ENCODE measurements at regions not wholly inside any gene's neighbourhood (a gene's known extent, or its start where the extent isn't known, plus 50 kb on each side); places are given as distances from the start of the nearest gene placed in this dataset.

DNA sequence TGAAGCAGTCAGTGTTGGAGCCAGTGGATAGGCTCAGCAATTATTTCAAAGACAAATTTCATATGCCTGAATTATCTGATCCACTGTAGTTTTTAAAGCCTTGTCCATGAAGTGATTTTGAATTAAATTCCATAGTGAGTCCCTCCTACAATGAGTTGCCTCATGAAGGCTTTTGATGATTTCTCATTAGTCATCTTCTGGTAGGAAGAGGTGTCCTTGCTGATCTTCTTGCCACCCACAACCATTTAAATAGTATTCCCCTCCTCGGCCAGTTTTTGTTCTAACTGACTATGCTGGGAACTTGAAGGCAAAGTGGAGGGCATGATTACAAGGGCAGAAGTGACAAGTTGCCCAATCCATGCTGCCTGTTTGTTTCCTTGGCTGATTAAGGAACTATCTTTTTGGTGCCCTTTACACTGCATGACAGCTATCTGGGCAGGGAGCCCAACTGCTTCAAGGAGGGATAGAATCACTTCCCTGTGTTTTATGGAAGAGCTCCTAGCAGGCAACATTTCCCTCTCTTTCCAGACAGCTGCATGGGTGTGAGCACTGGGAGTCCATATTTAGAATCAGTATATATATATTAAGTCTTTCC is 617.5 kb downstream of the ZPLD1 start:
- Mint-ChIP-seq H3K36me3 (ENCODE audit: insufficient read depth, unreplicated experiment) (no peaks in the 10 kb centered on the region), H3K4me1 (ENCODE audit: insufficient read depth, unreplicated experiment) (no peaks in the 10 kb centered on the region), H3K27me3 (ENCODE audit: insufficient read depth, unreplicated experiment) (peaks cover 51% of the 10 kb centered on the region), H3K27ac (ENCODE audit: low read depth, unreplicated experiment) (no peak overlapping the region), H3K4me3 (ENCODE audit: unreplicated experiment) (no peak overlapping the region), H3K9me3 (ENCODE audit: unreplicated experiment) (no peaks in the 10 kb centered on the region)
- no TSS peak for BruUV-seq (replicated peaks)
- no peak for DNase-seq (ENCODE audit: unreplicated experiment)
- TF ChIP-seq, protein P1, sequence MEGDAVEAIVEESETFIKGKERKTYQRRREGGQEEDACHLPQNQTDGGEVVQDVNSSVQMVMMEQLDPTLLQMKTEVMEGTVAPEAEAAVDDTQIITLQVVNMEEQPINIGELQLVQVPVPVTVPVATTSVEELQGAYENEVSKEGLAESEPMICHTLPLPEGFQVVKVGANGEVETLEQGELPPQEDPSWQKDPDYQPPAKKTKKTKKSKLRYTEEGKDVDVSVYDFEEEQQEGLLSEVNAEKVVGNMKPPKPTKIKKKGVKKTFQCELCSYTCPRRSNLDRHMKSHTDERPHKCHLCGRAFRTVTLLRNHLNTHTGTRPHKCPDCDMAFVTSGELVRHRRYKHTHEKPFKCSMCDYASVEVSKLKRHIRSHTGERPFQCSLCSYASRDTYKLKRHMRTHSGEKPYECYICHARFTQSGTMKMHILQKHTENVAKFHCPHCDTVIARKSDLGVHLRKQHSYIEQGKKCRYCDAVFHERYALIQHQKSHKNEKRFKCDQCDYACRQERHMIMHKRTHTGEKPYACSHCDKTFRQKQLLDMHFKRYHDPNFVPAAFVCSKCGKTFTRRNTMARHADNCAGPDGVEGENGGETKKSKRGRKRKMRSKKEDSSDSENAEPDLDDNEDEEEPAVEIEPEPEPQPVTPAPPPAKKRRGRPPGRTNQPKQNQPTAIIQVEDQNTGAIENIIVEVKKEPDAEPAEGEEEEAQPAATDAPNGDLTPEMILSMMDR (IDR thresholded peaks at IDR 0.05; ENCODE audit: unreplicated experiment): no peak
- POLR2A ChIA-PET: no interaction called here
- intact Hi-C loops (cut with micrococcal nuclease): no loop called here
- CTCF ChIA-PET: no interaction called here

GRCh38 chr3:103055021-103055520 is 620.3 kb downstream of the ZPLD1 start:
- TF ChIP-seq, protein P1 (IDR thresholded peaks at IDR 0.05; ENCODE audit: unreplicated experiment): no peak
- Mint-ChIP-seq H3K4me1 (ENCODE audit: insufficient read depth, unreplicated experiment) (no peaks in the 10 kb centered on the region), H3K27me3 (ENCODE audit: insufficient read depth, unreplicated experiment) (peaks cover 48% of the 10 kb centered on the region), H3K36me3 (ENCODE audit: insufficient read depth, unreplicated experiment) (no peaks in the 10 kb centered on the region), H3K27ac (ENCODE audit: low read depth, unreplicated experiment) (no peak overlapping the region), H3K4me3 (ENCODE audit: unreplicated experiment) (no peak overlapping the region), H3K9me3 (ENCODE audit: unreplicated experiment) (no peaks in the 10 kb centered on the region)
- POLR2A ChIA-PET: no interaction called here
- CTCF ChIA-PET: interaction anchor here (1.0 kb wide), 1 partner anchor 381 kb away, joined by 3 read pairs; no protein-coding TSS in a partner anchor
- intact Hi-C loops (cut with micrococcal nuclease): no loop called here
- no TSS peak for BruUV-seq (replicated peaks)
- DNase-seq (ENCODE audit: unreplicated experiment): no peak

- ChIA-PET CTCF (no interaction called here), POLR2A (no interaction called here)
- H3K27me3 Mint-ChIP-seq (ENCODE audit: insufficient read depth, unreplicated experiment): peaks cover 52% of the 10 kb centered on the region
- no peaks in the 10 kb centered on the region for H3K4me1 Mint-ChIP-seq (ENCODE audit: insufficient read depth, unreplicated experiment)
- BruUV-seq (replicated peaks): no TSS peak
- TF ChIP-seq, protein P1 (IDR thresholded peaks at IDR 0.05; ENCODE audit: unreplicated experiment): no peak
- intact Hi-C loops (cut with micrococcal nuclease): no loop called here
- H3K27ac Mint-ChIP-seq (ENCODE audit: low read depth, unreplicated experiment): no peak overlapping the region
- DNase-seq (ENCODE audit: unreplicated experiment): no peak
- H3K36me3 Mint-ChIP-seq (ENCODE audit: insufficient read depth, unreplicated experiment): no peaks in the 10 kb centered on the region
- no peak overlapping the region for H3K4me3 Mint-ChIP-seq (ENCODE audit: unreplicated experiment)
- no peaks in the 10 kb centered on the region for H3K9me3 Mint-ChIP-seq (ENCODE audit: unreplicated experiment)
These were observed 621.7 kb downstream of the ZPLD1 start for GRCh38 chr3:103056542-103056941.

GRCh38 chr3:103057003-103057402 is 622.2 kb downstream of the ZPLD1 start:
- POLR2A ChIA-PET: no interaction called here
- CTCF ChIA-PET: no interaction called here
- Mint-ChIP-seq H3K9me3 (ENCODE audit: unreplicated experiment) (no peaks in the 10 kb centered on the region), H3K36me3 (ENCODE audit: insufficient read depth, unreplicated experiment) (no peaks in the 10 kb centered on the region), H3K27me3 (ENCODE audit: insufficient read depth, unreplicated experiment) (peaks cover 57% of the 10 kb centered on the region), H3K27ac (ENCODE audit: low read depth, unreplicated experiment) (no peak overlapping the region), H3K4me1 (ENCODE audit: insufficient read depth, unreplicated experiment) (no peaks in the 10 kb centered on the region), H3K4me3 (ENCODE audit: unreplicated experiment) (no peak overlapping the region)
- BruUV-seq (replicated peaks): no TSS peak
- no peak for DNase-seq (ENCODE audit: unreplicated experiment)
- intact Hi-C loops (cut with micrococcal nuclease): no loop called here
- TF ChIP-seq, protein P1 (IDR thresholded peaks at IDR 0.05; ENCODE audit: unreplicated experiment): no peak
